ENCODE measurements at regions not wholly inside any gene's neighbourhood (a gene's known extent, or its start where the extent isn't known, plus 50 kb on each side); places are given as distances from the start of the nearest gene placed in this dataset.
"Not testable (repeated sequence)": the region's sequence is repeated elsewhere in the genome, so short reads cannot be mapped to it uniquely, and the experiment has no call there.

DNA sequence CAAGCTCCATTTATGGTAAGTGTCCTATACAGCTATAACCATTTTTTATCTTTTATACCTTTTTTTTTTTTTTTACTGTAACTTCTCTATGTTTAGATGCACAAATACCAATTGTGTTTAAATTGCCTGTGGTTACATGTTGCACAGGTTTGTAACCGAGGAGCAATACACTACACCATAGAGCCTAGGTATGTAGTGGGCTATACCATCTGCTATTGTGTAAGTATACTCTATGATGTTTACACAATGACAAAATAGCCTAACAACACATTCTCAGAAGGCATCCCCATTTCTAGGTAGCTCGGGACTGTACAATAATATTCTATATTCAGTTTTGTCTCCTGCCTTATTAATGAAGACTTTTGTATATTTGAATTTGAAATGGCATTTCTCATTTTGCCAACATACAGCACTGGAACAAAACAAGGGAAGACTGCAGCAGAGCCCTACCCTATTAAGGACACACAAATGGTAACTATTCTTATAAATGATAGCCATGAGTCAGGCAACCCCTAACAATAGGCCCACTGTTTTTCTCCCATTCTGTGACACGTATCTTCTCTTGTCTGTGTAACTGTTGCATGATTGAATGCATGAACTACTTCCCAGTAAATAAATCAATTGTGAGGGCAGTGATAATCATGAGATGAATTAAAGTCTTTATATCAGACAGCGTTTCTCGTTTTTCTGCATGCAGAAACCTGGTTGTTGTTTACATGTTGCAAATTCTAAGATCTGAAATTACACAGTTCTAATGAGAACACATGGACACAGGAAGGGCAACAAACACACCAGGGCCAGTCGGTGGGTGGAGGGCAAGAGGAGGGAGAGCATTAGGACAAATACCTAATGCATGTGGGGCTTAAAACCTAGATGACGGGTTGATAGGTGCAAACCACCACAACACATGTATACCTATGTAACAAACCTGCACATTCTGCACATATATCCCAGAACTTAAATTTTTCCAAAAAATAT lies 173.9 kb downstream of the EPM2A start:
- no peak overlapping the region for H3K4me3 Mint-ChIP-seq
- H3K9me3 Mint-ChIP-seq, result peaks cover 0 to 2% of the 10 kb centered on the region in 2 donors
- no peak for ATAC-seq (replicated peaks in 1 of 2)
- DNase-seq, result no peak
- H3K36me3 Mint-ChIP-seq (ENCODE audit: insufficient read depth in 2 of 2), result no peaks in the 10 kb centered on the region
- no peak overlapping the region for H3K27ac Mint-ChIP-seq
- no peaks in the 10 kb centered on the region for H3K27me3 Mint-ChIP-seq (ENCODE audit: low read depth)
- H3K4me1 Mint-ChIP-seq (ENCODE audit: low read depth), result no peaks in the 10 kb centered on the region

- Mint-ChIP-seq H3K36me3 (ENCODE audit: insufficient read depth in 2 of 2) (no peaks in the 10 kb centered on the region), H3K9me3 (peaks cover 0 to 2% of the 10 kb centered on the region in 2 donors), H3K27ac (no peak overlapping the region), H3K4me1 (ENCODE audit: low read depth) (no peaks in the 10 kb centered on the region), H3K27me3 (ENCODE audit: low read depth) (no peaks in the 10 kb centered on the region), H3K4me3 (no peak overlapping the region)
- ATAC-seq (replicated peaks in 1 of 2), result no peak
- no peak for DNase-seq
Observed at GRCh38 chr6:145562771-145563615, 172.3 kb downstream of the EPM2A start.

DNA sequence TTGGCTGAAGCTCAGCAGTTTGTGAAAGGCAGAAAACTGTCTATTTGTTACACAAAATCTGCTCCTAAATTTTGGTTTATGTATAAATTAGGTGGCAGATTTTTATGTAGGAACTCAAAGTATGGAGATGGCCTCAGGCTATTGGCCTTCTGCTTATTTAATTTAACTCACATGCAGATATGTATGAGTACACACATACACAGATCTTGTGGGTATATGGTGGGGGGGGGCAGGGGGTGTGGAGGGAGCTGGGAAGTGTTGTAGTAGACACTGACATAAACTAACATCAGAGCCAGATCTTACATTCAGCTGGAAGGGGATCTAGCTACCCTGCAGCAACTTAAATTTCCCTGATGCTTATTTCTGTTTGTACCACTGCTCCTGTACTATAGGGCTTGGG lies 170.8 kb downstream of the EPM2A start:
- Mint-ChIP-seq H3K27ac (no peak overlapping the region), H3K4me1 (ENCODE audit: low read depth) (no peaks in the 10 kb centered on the region), H3K27me3 (ENCODE audit: low read depth) (no peaks in the 10 kb centered on the region), H3K4me3 (no peak overlapping the region), H3K36me3 (ENCODE audit: insufficient read depth in 2 of 2) (no peaks in the 10 kb centered on the region), H3K9me3 (peaks cover 0 to 2% of the 10 kb centered on the region in 2 donors)
- ATAC-seq (replicated peaks in 1 of 2), result no peak
- DNase-seq, result no peak

DNA sequence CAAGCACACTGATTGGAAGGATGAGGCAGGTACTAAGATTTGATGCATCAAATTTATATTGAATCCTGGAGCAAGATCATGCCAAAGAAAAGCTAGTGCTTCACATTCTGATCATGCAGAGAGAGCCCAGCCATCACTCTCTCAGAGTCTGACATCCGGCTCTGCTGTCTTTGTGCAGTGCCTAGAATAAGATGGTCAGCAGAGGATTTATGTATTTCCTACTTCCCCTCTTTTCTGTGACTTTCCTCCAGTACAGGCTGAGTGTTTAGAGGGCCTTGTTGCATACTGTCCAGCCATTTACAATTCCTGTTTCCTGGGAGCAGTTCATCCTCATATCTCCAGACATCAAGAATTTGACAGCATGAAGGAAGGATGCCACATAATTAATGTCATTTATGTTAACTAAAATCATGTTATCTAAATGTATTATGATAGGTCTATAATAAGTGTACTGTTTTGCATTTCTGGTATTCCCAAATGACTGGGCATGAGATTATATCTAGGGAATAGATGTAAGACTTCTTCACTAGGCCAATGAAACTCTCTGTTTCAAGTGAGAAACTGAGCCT lies 167.6 kb downstream of the EPM2A start:
- H3K36me3 Mint-ChIP-seq (ENCODE audit: insufficient read depth in 2 of 2), result no peaks in the 10 kb centered on the region
- no peaks in the 10 kb centered on the region for H3K27me3 Mint-ChIP-seq (ENCODE audit: low read depth)
- ATAC-seq (replicated peaks in 1 of 2) (no peak), DNase-seq (no peak)
- no peak overlapping the region for H3K4me3 Mint-ChIP-seq
- H3K4me1 Mint-ChIP-seq (ENCODE audit: low read depth), result no peaks in the 10 kb centered on the region
- peaks cover 0 to 2% of the 10 kb centered on the region in 2 donors for H3K9me3 Mint-ChIP-seq
- no peak overlapping the region for H3K27ac Mint-ChIP-seq

- Mint-ChIP-seq H3K27me3 (ENCODE audit: low read depth) (no peaks in the 10 kb centered on the region), H3K36me3 (ENCODE audit: insufficient read depth in 2 of 2) (no peaks in the 10 kb centered on the region), H3K4me1 (ENCODE audit: low read depth) (no peaks in the 10 kb centered on the region), H3K9me3 (peaks cover under 1 to 1% of the 10 kb centered on the region in 2 donors), H3K27ac (no peak overlapping the region), H3K4me3 (no peak overlapping the region)
- DNase-seq (no peak), ATAC-seq (replicated peaks in 1 of 2) (no peak)
Observed at GRCh38 chr6:145569140-145569539, 166.2 kb downstream of the EPM2A start.

DNA sequence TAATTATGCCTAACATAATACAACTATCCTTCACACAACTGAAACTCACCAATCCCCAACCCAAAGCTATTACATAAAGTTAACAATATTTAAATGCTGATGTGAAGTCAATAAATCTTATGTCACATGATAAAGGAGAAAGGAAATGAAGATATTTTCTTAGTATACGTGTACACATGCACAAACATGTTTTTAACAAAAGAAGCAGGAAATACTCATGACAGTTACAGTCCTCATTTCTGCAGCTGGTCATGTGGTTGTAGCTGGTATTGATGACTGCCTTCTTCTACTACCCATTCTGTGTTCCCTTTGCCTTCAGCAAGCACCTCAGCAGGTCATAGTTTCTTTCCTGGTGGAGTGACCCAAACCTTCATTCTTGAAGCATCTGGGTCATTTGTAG lies 165.0 kb downstream of the EPM2A start:
- H3K36me3 Mint-ChIP-seq (ENCODE audit: insufficient read depth in 2 of 2); H3K4me3 Mint-ChIP-seq; H3K4me1 Mint-ChIP-seq (ENCODE audit: low read depth); H3K27me3 Mint-ChIP-seq (ENCODE audit: low read depth); H3K27ac Mint-ChIP-seq; ATAC-seq (replicated peaks in 1 of 2); DNase-seq: not testable (repeated sequence)
- peaks cover 8 to 10% of the 10 kb centered on the region in 2 donors for H3K9me3 Mint-ChIP-seq

GRCh38 chr6:145574269-145574668 lies 161.1 kb downstream of the EPM2A start:
- not testable (repeated sequence) for H3K27ac Mint-ChIP-seq; H3K27me3 Mint-ChIP-seq (ENCODE audit: low read depth); DNase-seq; H3K4me3 Mint-ChIP-seq; H3K36me3 Mint-ChIP-seq (ENCODE audit: insufficient read depth in 2 of 2); ATAC-seq (replicated peaks in 1 of 2); H3K4me1 Mint-ChIP-seq (ENCODE audit: low read depth)
- peaks cover 20 to 22% of the 10 kb centered on the region in 2 donors for H3K9me3 Mint-ChIP-seq

Measured in activated T-cell treated with anti-CD3 and anti-CD28 coated beads, Interleukin-2, amount 50 U/mL, for 72 hours (primary cell).